ENCODE measurements at regions not wholly inside any gene's neighbourhood (a gene's known extent, or its start where the extent isn't known, plus 50 kb on each side); places are given as distances from the start of the nearest gene placed in this dataset.

DNA sequence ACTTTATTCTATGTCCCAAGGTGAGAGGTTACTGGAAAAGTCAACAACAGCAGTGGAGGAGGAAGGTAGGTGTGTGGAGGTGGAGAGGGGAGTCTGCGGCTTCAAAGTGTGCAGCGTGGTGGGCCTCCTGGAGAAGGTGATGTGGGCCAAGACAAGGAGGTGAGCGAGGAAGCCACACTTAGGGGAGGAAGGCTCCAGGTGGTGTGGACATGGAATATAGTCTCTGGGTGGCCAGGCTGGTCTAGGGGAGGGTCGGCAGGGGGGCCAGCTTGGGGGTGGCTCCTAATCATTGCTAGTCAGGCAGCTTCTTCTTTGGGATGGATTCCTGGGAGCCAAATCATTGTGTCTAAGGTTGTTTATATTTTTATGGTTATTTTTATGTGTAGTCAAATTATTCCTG lies 111.5 kb upstream of the CDH4 start:
- TF ChIP-seq, protein P1, sequence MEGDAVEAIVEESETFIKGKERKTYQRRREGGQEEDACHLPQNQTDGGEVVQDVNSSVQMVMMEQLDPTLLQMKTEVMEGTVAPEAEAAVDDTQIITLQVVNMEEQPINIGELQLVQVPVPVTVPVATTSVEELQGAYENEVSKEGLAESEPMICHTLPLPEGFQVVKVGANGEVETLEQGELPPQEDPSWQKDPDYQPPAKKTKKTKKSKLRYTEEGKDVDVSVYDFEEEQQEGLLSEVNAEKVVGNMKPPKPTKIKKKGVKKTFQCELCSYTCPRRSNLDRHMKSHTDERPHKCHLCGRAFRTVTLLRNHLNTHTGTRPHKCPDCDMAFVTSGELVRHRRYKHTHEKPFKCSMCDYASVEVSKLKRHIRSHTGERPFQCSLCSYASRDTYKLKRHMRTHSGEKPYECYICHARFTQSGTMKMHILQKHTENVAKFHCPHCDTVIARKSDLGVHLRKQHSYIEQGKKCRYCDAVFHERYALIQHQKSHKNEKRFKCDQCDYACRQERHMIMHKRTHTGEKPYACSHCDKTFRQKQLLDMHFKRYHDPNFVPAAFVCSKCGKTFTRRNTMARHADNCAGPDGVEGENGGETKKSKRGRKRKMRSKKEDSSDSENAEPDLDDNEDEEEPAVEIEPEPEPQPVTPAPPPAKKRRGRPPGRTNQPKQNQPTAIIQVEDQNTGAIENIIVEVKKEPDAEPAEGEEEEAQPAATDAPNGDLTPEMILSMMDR (IDR thresholded peaks at IDR 0.05; ENCODE audit: borderline replicate concordance) = no peak
- intact Hi-C loops (cut with micrococcal nuclease) = no loop called here
- H3K27me3 ChIP-seq (ENCODE audit: low read depth) = peaks cover 64% of the 10 kb centered on the region

DNA sequence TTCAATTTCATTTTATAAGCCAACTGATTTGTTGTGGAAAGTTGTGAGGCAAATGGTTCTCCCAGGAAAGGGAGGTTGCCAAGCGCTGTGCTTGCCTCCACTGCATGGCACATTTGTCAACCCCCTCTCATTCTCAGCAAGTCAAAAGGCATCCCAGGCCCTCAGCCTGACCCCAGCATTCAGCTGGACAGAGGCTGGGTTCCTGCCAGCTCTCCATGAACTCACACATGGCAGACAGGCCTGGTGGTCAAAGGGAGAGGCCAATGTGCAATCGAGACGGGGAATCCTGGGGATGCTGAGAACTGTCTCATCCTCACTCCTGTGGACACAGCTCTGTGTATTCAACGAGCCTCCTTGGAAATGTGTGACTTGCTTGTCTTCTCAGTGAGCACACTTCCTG lies 106.0 kb upstream of the CDH4 start:
- H3K27me3 ChIP-seq (ENCODE audit: low read depth) = peaks cover 61% of the 10 kb centered on the region
- H3K27ac ChIP-seq (replicated peaks) = no peak overlapping the region
- intact Hi-C loops (cut with micrococcal nuclease) = no loop called here
- H3K9me3 ChIP-seq (replicated peaks) = peaks cover 24% of the 10 kb centered on the region
- no peak for DNase-seq
- no peaks in the 10 kb centered on the region for H3K36me3 ChIP-seq
- H3K4me1 ChIP-seq = no peaks in the 10 kb centered on the region
- TF ChIP-seq, protein P1 (IDR thresholded peaks at IDR 0.05; ENCODE audit: borderline replicate concordance) = no peak
- H3K4me3 ChIP-seq = no peak overlapping the region

More for the DNA sequence above, 111.5 kb upstream of the CDH4 start:
- H3K27ac ChIP-seq (replicated peaks) = no peak overlapping the region
- no peaks in the 10 kb centered on the region for H3K36me3 ChIP-seq
- H3K4me1 ChIP-seq = no peaks in the 10 kb centered on the region
- no peak for DNase-seq
- peaks cover 20% of the 10 kb centered on the region for H3K9me3 ChIP-seq (replicated peaks)
- no peak overlapping the region for H3K4me3 ChIP-seq

DNA sequence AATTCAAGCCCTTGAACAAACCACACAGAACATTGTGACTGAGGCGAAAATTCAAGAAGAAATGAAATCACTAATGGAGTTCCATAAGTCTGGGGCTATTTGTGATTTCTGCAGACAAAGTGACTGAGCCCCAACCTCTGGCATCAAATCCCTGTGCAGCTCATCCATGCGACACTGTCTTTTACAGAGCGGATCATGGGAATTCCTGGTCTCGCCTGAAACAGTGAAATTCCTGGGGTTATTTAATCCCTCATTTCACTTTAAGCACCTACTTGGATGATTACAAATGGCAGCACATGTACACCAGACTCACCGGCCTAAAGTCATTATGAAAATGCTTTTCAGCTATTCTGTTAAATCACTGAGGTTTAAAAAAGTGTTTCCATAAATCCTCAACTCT lies 102.4 kb upstream of the CDH4 start:
- Histone ChIP-seq H3K9me3 (replicated peaks) (peaks cover 13% of the 10 kb centered on the region), H3K36me3 (no peaks in the 10 kb centered on the region), H3K4me1 (no peaks in the 10 kb centered on the region), H3K27ac (replicated peaks) (no peak overlapping the region), H3K27me3 (ENCODE audit: low read depth) (peaks cover 85% of the 10 kb centered on the region), H3K4me3 (no peak overlapping the region)
- intact Hi-C loops (cut with micrococcal nuclease) = no loop called here
- TF ChIP-seq, protein P1 (IDR thresholded peaks at IDR 0.05; ENCODE audit: borderline replicate concordance) = no peak
- DNase-seq = no peak

DNA sequence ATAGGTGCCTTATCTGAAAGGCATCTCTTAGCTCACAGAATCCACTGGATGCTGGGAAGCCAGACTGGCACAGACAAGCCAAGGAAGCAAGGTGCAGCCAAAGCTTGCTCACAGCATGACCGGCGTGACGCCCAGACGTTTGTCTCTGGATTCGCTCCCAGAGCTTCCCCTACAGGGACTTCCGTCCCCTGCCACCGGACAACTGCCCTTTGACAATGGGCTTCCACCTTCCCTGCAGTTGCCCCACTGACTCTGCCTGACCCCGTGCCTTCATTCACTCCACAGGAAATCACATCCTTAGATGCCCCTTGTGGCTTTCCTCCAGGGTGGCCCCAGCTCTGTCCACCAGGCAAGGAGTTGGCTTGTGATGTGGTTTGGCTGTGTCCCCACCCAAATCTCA lies 94.8 kb upstream of the CDH4 start:
- H3K36me3 ChIP-seq = no peaks in the 10 kb centered on the region
- DNase-seq = no peak
- H3K4me1 ChIP-seq = no peaks in the 10 kb centered on the region
- TF ChIP-seq, protein P1 (IDR thresholded peaks at IDR 0.05; ENCODE audit: borderline replicate concordance) = no peak
- H3K9me3 ChIP-seq (replicated peaks) = no peaks in the 10 kb centered on the region
- no peak overlapping the region for H3K4me3 ChIP-seq
- intact Hi-C loops (cut with micrococcal nuclease) = no loop called here
- peaks cover 77% of the 10 kb centered on the region for H3K27me3 ChIP-seq (ENCODE audit: low read depth)
- no peak overlapping the region for H3K27ac ChIP-seq (replicated peaks)

DNA sequence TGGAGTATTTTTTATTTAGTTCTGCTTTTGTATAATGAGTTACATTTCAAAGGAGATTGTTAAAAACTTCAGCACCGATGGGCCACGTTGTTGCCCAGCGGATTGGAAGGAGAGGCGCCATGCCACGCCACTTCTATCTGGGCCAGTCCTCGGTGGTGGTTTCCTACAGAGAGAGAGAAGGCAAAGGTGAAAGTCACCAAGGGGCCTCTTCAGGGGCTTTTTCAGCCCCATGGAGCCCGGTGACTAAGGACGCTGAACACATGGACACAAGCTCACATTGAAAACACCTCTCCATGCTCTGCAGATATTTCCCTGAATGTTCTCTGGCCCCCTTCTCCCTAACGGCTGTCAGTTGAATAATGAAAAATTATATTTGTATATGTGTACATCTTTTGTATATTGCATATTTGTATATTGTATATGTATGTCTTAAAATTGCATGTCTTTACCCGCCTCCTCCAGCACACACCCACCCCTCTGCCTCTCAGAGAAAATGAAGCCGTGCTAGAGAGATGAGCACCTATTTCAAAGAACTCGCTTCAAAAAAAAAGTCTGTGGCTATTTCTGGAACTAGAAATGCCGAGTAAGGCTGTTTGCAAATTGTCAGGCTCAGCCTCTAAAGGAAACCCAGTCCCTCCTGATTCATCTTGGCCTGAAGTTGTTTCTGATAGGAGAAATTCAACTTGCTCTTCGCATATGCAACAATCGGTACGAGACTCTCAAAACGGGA lies 91.9 kb upstream of the CDH4 start:
- TF ChIP-seq, protein P1 (IDR thresholded peaks at IDR 0.05; ENCODE audit: borderline replicate concordance) = no peak
- H3K27ac ChIP-seq (replicated peaks) = no peak overlapping the region
- no peaks in the 10 kb centered on the region for H3K36me3 ChIP-seq
- H3K27me3 ChIP-seq (ENCODE audit: low read depth) = peaks cover 79% of the 10 kb centered on the region
- DNase-seq = no peak
- intact Hi-C loops (cut with micrococcal nuclease) = no loop called here
- no peaks in the 10 kb centered on the region for H3K9me3 ChIP-seq (replicated peaks)
- H3K4me1 ChIP-seq = no peaks in the 10 kb centered on the region
- no peak overlapping the region for H3K4me3 ChIP-seq
